B cell (primary cell): ENCODE measurements at regions not wholly inside any gene's neighbourhood (a gene's known extent, or its start where the extent isn't known, plus 50 kb on each side); places are given as distances from the start of the nearest gene placed in this dataset.

Experiments
- EZH2 ChIP-seq: IDR thresholded peaks from 2 replicates; pipeline ENCODE4 v1.6.1; 2012; ENCODE audit warnings: borderline replicate concordance, low read depth, mild to moderate bottlenecking, moderate library complexity, low read length; ENCODE audit not compliant: insufficient read depth, poor library complexity, severe bottlenecking
- TF ChIP-seq, protein P1 (sequence below): fragments of 200-600 bp; IDR thresholded peaks from one replicate; pipeline ENCODE4 v1.8.0; 2022; ENCODE audit warnings: antibody characterized with exemption, mild to moderate bottlenecking

DNA sequence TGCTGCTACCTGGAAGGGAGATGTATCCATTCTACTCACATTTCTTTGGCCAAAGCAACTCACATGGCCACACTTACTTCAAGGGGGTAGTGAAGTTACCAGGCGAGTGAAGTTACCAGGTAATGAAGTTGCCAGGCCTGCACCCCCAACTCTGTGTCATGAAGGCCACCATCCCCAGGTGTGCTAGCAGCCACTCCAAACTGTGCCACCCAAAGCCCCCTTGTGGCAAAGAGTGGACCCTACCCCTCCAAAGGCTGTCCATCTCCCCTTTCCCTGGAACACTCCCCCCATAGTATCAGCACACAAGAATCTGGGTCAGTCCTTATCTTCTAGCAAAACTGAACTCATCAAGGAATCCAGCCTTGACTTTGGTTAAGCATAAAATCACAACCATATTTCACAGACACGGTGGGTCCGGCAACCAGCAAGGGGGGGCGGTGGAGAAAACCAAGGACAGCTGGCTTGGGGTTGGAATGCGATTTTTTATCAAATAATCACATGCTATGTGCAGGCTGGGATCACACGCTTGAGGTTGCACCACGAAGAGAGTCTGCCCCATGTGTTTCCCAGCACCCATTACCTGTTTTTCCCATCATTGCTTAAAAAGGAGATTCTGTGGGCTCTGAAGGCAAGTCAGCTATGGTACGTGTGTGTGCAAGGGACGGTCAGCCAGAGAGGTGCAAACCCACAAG lies 60.9 kb downstream of the ZFP36L2 start:
- TF ChIP-seq, protein P1, sequence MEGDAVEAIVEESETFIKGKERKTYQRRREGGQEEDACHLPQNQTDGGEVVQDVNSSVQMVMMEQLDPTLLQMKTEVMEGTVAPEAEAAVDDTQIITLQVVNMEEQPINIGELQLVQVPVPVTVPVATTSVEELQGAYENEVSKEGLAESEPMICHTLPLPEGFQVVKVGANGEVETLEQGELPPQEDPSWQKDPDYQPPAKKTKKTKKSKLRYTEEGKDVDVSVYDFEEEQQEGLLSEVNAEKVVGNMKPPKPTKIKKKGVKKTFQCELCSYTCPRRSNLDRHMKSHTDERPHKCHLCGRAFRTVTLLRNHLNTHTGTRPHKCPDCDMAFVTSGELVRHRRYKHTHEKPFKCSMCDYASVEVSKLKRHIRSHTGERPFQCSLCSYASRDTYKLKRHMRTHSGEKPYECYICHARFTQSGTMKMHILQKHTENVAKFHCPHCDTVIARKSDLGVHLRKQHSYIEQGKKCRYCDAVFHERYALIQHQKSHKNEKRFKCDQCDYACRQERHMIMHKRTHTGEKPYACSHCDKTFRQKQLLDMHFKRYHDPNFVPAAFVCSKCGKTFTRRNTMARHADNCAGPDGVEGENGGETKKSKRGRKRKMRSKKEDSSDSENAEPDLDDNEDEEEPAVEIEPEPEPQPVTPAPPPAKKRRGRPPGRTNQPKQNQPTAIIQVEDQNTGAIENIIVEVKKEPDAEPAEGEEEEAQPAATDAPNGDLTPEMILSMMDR: no peak
- no peak for TF ChIP-seq EZH2
